Duodenal mucosa (tissue), 2 donors: ENCODE measurements at regions not wholly inside any gene's neighbourhood (a gene's known extent, or its start where the extent isn't known, plus 50 kb on each side); places are given as distances from the start of the nearest gene placed in this dataset.
A peak's percentile ranks its signal among the peaks of the same experiment; 100 is the strongest.
"Not testable (repeated sequence)": the region's sequence is repeated elsewhere in the genome, so short reads cannot be mapped to it uniquely, and the experiment has no call there.

ENCODE experiments used
- H3K27ac ChIP-seq: one replicate; pipeline ENCODE4 v1.7.0; 2013; ENCODE audit warnings: low read depth, low read length
- H3K27me3 ChIP-seq, 2 donors: one replicate each; pipeline ENCODE4 v1.7.0; 2013; ENCODE audit warnings: low read length in 2 of 2, control low read depth in 1 of 2; ENCODE audit not compliant: insufficient read depth in 2 of 2, control insufficient read depth in 1 of 2
- H3K36me3 ChIP-seq, 2 donors: one replicate each; pipeline ENCODE4 v1.7.0; 2013; ENCODE audit warnings: low read length in 2 of 2, control low read depth in 1 of 2; ENCODE audit not compliant: insufficient read depth in 2 of 2, control insufficient read depth in 1 of 2
- H3K4me1 ChIP-seq, 2 donors: one replicate each; pipeline ENCODE4 v1.7.0; 2013; ENCODE audit warnings: low read length in 2 of 2, control low read depth in 1 of 2; ENCODE audit not compliant: insufficient read depth in 2 of 2, control insufficient read depth in 1 of 2
- H3K4me3 ChIP-seq, 2 donors: one replicate each; pipeline ENCODE4 v1.7.0; 2013; ENCODE audit warnings: low read length in 2 of 2, low read depth in 1 of 2
- H3K9ac ChIP-seq, 2 donors: one replicate each; pipeline ENCODE4 v1.7.0; 2013; ENCODE audit warnings: low read length in 2 of 2, low read depth in 1 of 2
- H3K9me3 ChIP-seq, 2 donors: one replicate each; pipeline ENCODE4 v1.7.0; 2013; ENCODE audit warnings: low read length in 2 of 2, control low read depth in 1 of 2; ENCODE audit not compliant: control insufficient read depth in 1 of 2

DNA sequence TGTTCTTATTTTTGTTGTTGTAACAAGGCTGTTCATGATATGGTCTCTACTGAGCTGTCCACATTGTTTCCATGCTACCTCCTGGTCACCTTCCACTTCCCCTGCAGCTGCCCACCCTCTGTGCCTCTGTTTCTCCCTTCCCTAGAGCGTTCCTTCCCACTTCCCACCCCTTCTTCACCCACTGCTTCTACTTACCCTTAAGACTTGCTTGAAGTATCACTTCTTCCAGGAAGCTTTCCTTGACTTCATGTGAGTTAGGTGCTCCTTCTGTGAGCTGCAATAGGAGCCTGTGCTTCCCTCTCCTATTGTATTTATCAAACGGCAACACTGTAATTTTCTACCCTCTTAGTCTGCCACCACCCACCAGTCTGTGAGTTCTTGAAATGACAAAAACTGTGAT lies 286.8 kb upstream of the AMIGO2 start:
- Histone ChIP-seq H3K27ac (no peak overlapping the region), H3K36me3 (no peaks in the 10 kb centered on the region), H3K9me3 (no peaks in the 10 kb centered on the region), H3K4me3 (no peak overlapping the region), H3K27me3 (no peaks in the 10 kb centered on the region), H3K9ac (no peak overlapping the region), H3K4me1 (no peaks in the 10 kb centered on the region)

DNA sequence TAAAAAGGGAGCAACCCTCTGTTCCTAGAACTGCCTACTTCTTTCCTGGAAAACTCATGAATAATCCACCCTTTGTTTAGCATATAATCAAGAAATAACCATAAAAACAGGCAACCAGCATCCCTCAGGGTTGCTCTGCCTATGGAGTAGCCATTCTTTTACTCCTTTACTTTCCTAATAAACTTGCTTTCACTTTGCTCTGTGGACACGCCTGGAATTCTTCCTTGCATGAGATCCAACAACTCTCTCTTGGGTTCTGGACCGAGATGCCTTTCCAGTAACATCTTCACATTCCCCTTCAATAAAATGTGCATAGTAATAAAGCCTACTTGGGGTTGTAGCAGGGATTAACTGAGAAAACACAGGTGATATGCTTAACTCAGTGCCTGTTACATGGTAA lies 286.4 kb upstream of the AMIGO2 start:
- no peak overlapping the region for H3K4me3 ChIP-seq
- H3K36me3 ChIP-seq: no peaks in the 10 kb centered on the region
- H3K27me3 ChIP-seq: no peaks in the 10 kb centered on the region
- no peak overlapping the region for H3K27ac ChIP-seq
- no peaks in the 10 kb centered on the region for H3K4me1 ChIP-seq
- H3K9ac ChIP-seq: no peak overlapping the region
- no peaks in the 10 kb centered on the region for H3K9me3 ChIP-seq

DNA sequence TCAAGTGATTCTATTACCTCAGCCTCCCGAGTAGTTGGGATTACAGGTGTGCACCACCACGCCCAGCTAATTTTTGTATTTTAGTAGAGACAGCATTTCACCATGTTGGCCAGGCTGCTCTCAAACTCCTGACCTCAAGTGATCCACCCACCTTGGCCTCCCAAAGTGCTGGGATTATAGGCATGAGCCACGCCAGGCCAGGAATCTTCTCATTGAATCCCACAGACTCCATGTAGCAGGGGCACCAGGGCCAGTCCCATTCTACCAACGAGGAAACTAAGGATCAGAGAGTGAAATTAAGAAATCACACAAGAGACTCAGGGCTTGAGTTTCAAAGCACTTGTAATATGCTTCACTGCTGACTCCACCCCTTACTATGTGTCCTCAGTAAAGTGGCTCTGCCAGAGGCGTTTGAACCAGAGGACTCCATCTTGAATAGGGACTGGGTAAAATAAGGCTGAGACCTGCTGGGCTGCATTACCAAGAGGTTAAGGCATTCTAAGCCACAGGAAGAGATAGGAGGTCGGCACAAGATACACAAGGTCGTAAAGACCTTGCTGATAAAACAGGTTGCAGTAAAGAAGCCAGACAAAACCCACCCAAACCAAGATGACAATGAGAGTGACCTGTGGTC lies 285.8 kb upstream of the AMIGO2 start:
- not testable (repeated sequence) for H3K27ac ChIP-seq, H3K4me1 ChIP-seq, H3K9ac ChIP-seq, H3K36me3 ChIP-seq, H3K9me3 ChIP-seq, H3K27me3 ChIP-seq, H3K4me3 ChIP-seq

DNA sequence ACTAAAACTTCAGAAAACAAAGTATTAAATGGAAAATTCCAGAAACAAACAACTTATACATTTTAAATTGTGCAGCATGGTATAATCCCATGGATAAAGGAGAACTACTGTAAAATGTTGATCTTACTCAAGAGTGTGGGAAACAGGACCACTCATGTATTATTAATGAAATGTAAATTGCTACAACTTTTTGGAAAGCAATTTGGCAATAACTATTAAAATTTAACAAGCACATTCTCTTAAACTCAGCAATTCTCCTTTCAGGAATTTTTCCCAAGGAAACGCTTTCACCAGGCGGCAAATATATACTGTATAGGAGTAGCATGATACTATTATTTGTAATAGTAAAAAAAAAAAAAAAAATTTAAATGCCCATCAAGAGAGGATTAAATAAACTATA lies 284.5 kb upstream of the AMIGO2 start:
- no peaks in the 10 kb centered on the region for H3K27me3 ChIP-seq
- H3K4me3 ChIP-seq: no peak overlapping the region
- H3K27ac ChIP-seq: no peak overlapping the region
- H3K36me3 ChIP-seq: no peaks in the 10 kb centered on the region
- peaks cover 5 to 6% of the 10 kb centered on the region in 2 donors for H3K4me1 ChIP-seq
- no peaks in the 10 kb centered on the region for H3K9me3 ChIP-seq
- H3K9ac ChIP-seq: no peak overlapping the region

DNA sequence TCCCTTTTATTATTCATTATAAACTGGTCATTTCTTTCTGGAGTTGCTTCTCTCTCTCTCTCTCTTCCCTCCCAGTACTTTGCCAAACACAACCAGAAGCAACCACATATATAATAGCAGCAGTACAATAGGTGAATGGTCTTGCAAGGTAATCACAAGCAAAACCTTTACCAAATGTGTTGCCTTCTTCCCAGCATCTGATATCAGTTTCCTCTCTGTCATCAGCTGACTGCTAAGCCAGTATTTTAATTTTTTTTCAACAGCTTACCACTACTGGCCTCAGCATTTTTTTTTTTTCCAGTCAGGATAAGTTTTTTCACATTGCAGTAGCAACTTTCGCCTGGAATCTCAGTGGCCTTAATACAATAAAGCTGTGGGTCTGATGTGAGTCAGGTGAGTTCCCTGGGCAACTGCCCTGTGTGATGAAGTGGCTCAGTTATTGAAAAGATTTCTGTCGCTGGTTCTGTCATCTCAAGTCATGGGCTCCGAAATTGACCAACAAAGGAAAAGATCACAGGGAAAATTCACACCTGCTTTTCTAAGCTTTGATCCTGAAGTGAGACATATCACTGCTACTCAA lies 282.5 kb upstream of the AMIGO2 start:
- Histone ChIP-seq H3K4me1 (peaks cover 5 to 6% of the 10 kb centered on the region in 2 donors), H3K9ac (no peak overlapping the region), H3K36me3 (no peaks in the 10 kb centered on the region), H3K27me3 (no peaks in the 10 kb centered on the region), H3K9me3 (no peaks in the 10 kb centered on the region), H3K27ac (no peak overlapping the region), H3K4me3 (no peak overlapping the region)

DNA sequence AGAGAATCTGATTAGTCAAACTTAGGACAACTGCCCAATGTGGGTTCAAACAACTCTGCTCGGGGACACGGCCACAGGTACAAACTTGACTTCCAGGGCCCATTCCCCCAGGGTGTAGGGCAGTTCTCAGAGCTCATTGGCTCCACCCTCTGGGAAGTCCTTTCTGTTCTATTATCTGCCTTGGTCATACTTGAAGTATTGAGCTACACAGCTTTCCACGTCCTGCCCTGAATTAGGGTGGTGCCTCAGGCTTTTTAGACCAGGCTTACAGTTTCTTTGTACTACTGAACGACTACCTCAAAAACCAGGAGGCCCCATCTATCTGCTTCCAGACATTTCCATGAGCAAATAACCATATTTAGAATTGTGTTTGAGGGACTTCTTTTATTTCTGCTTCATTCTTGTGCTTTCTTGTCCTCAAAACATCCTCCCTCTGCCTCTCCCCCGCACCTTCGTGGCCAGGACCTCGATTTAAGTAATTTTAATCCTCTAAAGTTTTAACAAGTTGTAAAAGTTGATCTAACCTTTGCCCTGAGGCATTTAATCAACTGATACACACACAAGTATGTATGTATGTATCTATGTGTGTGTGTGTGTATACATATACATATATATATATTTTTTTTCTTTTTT lies 281.7 kb upstream of the AMIGO2 start:
- no peaks in the 10 kb centered on the region for H3K9me3 ChIP-seq
- no peak overlapping the region for H3K27ac ChIP-seq
- H3K9ac ChIP-seq: no peak overlapping the region
- no peaks in the 10 kb centered on the region for H3K27me3 ChIP-seq
- H3K4me3 ChIP-seq: peak overlapping the region; percentile 44 to 56
- no peaks in the 10 kb centered on the region for H3K36me3 ChIP-seq
- H3K4me1 ChIP-seq: peaks cover 5 to 6% of the 10 kb centered on the region in 2 donors

DNA sequence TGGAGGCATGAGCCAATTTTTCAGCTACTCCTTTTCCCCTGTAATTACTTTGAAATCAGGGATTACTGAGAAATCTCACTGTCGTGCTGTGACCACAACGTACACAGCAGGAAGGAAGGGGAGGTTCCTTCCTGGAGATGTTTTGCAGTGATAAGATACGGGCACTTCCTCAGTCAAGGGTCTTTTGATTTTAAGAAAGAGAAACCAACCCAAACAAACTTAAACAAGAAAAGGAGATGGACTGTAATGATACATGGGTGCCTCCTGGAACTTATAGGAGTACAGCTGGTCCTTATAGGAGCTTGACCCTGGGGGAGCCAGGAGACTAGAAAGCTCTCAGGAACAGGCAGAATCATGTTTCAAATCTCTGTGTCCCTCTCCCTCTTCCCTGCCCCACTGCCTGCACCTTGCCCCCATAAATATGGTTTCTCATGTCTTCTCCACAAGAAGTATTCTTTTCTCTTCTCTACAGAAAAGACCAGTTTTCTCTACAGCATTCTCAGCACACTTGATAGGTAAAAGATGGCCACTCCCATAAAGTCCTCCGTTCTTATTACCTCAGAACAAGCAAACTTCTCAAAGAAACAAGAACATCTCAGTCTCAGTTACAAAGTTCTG lies 281.1 kb upstream of the AMIGO2 start:
- no peaks in the 10 kb centered on the region for H3K36me3 ChIP-seq
- no peaks in the 10 kb centered on the region for H3K9me3 ChIP-seq
- no peak overlapping the region for H3K9ac ChIP-seq
- H3K4me1 ChIP-seq: peaks cover 5 to 6% of the 10 kb centered on the region in 2 donors
- H3K27me3 ChIP-seq: no peaks in the 10 kb centered on the region
- H3K4me3 ChIP-seq: peak overlapping the region; percentile 44 to 56
- H3K27ac ChIP-seq: no peak overlapping the region

DNA sequence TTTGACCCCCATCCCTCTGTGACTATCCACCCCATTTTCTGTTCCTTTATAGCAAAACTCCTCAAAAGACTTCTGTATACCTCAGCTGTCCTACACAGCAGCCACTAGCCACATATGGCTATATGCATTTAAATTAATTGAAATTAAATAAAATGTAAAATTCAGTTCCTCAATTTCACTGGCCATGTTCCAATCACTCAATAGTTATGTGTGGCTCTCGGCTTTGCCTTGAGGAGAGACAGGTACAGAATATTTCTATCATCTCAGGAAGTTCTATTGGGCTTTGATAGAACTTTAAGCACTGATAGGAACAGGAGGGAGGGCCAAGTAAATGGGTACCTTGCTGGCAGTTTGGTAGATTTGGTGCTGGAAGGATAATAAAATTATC lies 280.3 kb upstream of the AMIGO2 start:
- no peak overlapping the region for H3K4me3 ChIP-seq
- H3K9ac ChIP-seq: no peak overlapping the region
- no peaks in the 10 kb centered on the region for H3K27me3 ChIP-seq
- H3K9me3 ChIP-seq: no peaks in the 10 kb centered on the region
- H3K4me1 ChIP-seq: peaks cover 5 to 6% of the 10 kb centered on the region in 2 donors
- no peak overlapping the region for H3K27ac ChIP-seq
- H3K36me3 ChIP-seq: no peaks in the 10 kb centered on the region

DNA sequence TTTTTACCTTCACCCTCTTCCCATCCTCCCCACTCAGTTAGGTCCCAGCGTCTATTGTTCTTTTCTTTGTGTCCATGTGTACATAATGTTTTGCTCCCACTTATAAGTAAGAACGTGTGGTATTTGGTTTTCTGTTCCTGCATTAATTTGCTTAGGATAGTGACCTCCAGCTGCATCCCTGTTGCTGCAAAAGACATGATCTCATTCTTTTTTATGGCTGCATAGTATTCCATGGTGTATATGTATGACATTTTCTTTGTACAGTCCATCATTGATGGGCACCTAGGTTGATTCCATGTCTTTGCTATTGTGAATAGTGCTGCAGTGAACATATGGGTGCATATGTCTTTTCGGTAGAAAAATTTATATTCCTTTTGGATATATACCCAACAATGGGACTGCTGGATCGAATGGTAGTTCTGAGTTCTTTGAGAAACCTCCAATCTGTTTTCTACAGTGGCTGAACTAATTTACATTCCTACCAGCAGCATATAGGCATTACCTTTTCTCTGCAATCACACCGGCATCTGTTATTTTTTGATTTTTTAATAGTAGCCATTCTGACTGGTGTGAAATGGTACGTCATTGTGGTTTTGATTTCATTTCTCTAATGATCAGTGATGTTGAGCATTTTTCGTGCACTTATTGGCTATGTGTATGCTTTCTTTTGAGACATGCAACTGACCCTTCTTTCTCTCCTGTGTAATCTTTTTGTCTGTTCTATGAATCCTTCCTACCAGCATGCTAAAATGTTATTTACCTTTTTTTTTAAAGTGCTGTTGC lies 279.7 kb upstream of the AMIGO2 start:
- Histone ChIP-seq H3K27ac (no peak overlapping the region), H3K9ac (no peak overlapping the region), H3K4me1 (peaks cover 5 to 6% of the 10 kb centered on the region in 2 donors), H3K9me3 (no peaks in the 10 kb centered on the region), H3K4me3 (no peak overlapping the region), H3K36me3 (no peaks in the 10 kb centered on the region), H3K27me3 (no peaks in the 10 kb centered on the region)

DNA sequence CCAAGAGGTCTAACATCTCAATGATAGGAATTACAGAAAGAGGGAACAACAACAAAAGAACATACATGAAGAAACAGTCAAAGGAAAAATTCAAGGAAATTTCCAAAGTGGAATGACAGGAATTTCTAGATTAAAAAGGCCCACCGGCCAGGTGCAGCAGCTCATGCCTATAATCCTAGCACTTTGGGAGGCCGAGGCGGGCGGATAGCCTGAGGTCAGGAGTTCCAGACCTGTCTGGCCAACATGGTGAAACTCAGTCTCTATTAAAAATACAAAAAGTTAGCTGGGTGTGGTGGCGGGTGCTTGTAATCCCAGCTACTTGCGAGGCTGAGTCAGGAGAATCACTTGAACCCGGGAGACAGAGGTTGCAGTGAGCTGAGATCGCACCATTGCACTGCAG lies 277.2 kb upstream of the AMIGO2 start:
- not testable (repeated sequence) for H3K4me1 ChIP-seq, H3K27me3 ChIP-seq, H3K27ac ChIP-seq, H3K4me3 ChIP-seq, H3K9me3 ChIP-seq, H3K36me3 ChIP-seq, H3K9ac ChIP-seq
